ENCODE measurements at regions not wholly inside any gene's neighbourhood (a gene's known extent, or its start where the extent isn't known, plus 50 kb on each side); places are given as distances from the start of the nearest gene placed in this dataset.

GRCh38 chr4:65063601-65064000 lies 606.7 kb downstream of the EPHA5 start:
- no peaks in the 10 kb centered on the region for H3K9me3 ChIP-seq
- H3K27me3 ChIP-seq, result no peaks in the 10 kb centered on the region
- DNase-seq (ENCODE audit: extremely low spot score), result no peak
- H3K27ac ChIP-seq (replicated peaks in 1 of 4), result no peak overlapping the region
- 91% methylated on average over 1 of the region's 1 CpG for WGBS
- no peak overlapping the region for H3K4me3 ChIP-seq
- no peaks in the 10 kb centered on the region for H3K4me1 ChIP-seq
- TF ChIP-seq POLR2A (IDR thresholded peaks at IDR 0.05; ENCODE audit: low read depth) (no peak), CTCF (IDR thresholded peaks at IDR 0.05) (no peak), POLR2AphosphoS5 (IDR thresholded peaks at IDR 0.05) (no peak), EP300 (IDR thresholded peaks at IDR 0.05) (no peak)
- no peaks in the 10 kb centered on the region for H3K36me3 ChIP-seq
- intact Hi-C loops (cut with DNase I), result no loop called here

- Histone ChIP-seq H3K36me3 (no peaks in the 10 kb centered on the region), H3K4me1 (peaks cover 0 to 8% (median 0%) of the 10 kb centered on the region in 4 donors), H3K27me3 (no peaks in the 10 kb centered on the region), H3K9me3 (no peaks in the 10 kb centered on the region), H3K27ac (replicated peaks in 1 of 4) (no peak overlapping the region), H3K4me3 (no peak overlapping the region)
- no peak for DNase-seq (ENCODE audit: extremely low spot score)
- 0% methylated on average over 1 of the region's 1 CpG for WGBS
- intact Hi-C loops (cut with DNase I), result no loop called here
- TF ChIP-seq POLR2AphosphoS5 (IDR thresholded peaks at IDR 0.05) (no peak), CTCF (IDR thresholded peaks at IDR 0.05) (no peak), EP300 (IDR thresholded peaks at IDR 0.05) (no peak), POLR2A (IDR thresholded peaks at IDR 0.05; ENCODE audit: low read depth) (no peak)
These were observed 619.5 kb downstream of the EPHA5 start for GRCh38 chr4:65050786-65051185.

- Histone ChIP-seq H3K4me3 (no peak overlapping the region), H3K9me3 (no peaks in the 10 kb centered on the region), H3K36me3 (no peaks in the 10 kb centered on the region), H3K4me1 (peaks cover 0 to 8% (median 0%) of the 10 kb centered on the region in 4 donors), H3K27me3 (no peaks in the 10 kb centered on the region), H3K27ac (replicated peaks in 1 of 4) (no peak overlapping the region)
- intact Hi-C loops (cut with DNase I), result no loop called here
- TF ChIP-seq POLR2A (IDR thresholded peaks at IDR 0.05; ENCODE audit: low read depth), result no peak
- TF ChIP-seq POLR2AphosphoS5 (IDR thresholded peaks at IDR 0.05), result no peak
- TF ChIP-seq CTCF (IDR thresholded peaks at IDR 0.05), result no peak
- no peak for TF ChIP-seq EP300 (IDR thresholded peaks at IDR 0.05)
- DNase-seq (ENCODE audit: extremely low spot score), result no peak
- WGBS, result 78% methylated on average over 4 of the region's 4 CpGs
These were observed 623.8 kb downstream of the EPHA5 start for GRCh38 chr4:65046192-65047133.

- Histone ChIP-seq H3K36me3 (no peaks in the 10 kb centered on the region), H3K27ac (replicated peaks in 1 of 4) (no peak overlapping the region), H3K4me1 (no peaks in the 10 kb centered on the region), H3K9me3 (no peaks in the 10 kb centered on the region), H3K27me3 (peaks cover 0 to 4% (median 0%) of the 10 kb centered on the region in 4 donors), H3K4me3 (no peak overlapping the region)
- TF ChIP-seq EP300 (IDR thresholded peaks at IDR 0.05) (no peak), POLR2AphosphoS5 (IDR thresholded peaks at IDR 0.05) (no peak), CTCF (IDR thresholded peaks at IDR 0.05) (no peak), POLR2A (IDR thresholded peaks at IDR 0.05; ENCODE audit: low read depth) (no peak)
- intact Hi-C loops (cut with DNase I), result no loop called here
- WGBS, result 68% methylated on average over 2 of the region's 2 CpGs
- no peak for DNase-seq (ENCODE audit: extremely low spot score)
These were observed 624.6 kb upstream of the TECRL start for GRCh38 chr4:65033899-65034298.
